GM23338 (cell line): ENCODE measurements at regions not wholly inside any gene's neighbourhood (a gene's known extent, or its start where the extent isn't known, plus 50 kb on each side); places are given as distances from the start of the nearest gene placed in this dataset.

Source experiments
- EZH2 ChIP-seq: fragments of 200-600 bp; sonication (generic); IDR thresholded peaks from one replicate; pipeline ENCODE4 v1.8.0; 2017; ENCODE audit warnings: antibody characterized with exemption, mild to moderate bottlenecking, low read depth; ENCODE audit not compliant: unreplicated experiment
- TF ChIP-seq, protein P1 (sequence below), 2 experiments: fragments of 200-600 bp in 1 of 2; sonication (generic) in 1 of 2; conservative IDR thresholded peaks; 2 replicates each; pipeline versions ENCODE4 v1.5.1 to v1.6.1; 2016 to 2017; ENCODE audit warnings: antibody characterized with exemption in 2 of 2, low read depth in 2 of 2, mild to moderate bottlenecking in 2 of 2, moderate library complexity in 1 of 2

DNA sequence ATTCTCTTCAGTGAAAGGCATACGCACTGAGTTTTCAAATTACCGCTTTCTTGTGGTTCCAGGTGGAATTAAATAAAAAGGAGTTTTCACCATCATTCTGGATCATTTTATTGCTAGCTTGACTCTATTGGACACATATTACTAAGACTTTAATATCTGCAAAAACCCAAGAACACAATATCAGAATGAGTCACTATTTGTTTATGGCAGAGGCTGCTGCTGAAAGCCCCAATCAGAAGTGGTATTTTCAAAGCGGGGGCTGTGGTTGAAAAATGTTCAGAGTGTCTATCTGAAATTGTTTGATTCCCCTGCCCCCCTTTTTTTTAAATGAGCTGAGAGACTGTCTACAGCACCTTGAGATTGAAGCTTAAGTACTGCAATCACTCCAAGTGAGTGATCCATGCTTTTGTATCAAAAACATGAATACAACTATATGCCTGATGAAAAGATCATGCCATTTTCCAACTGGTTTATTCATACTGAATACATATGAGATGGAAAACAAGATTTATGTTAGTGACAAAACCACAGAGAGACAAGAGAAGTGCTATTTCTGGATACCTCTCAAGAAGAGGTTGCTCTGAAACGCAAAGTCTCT lies 376.4 kb downstream of the HTR7 start:
- no peak for TF ChIP-seq EZH2
- TF ChIP-seq, protein P1, sequence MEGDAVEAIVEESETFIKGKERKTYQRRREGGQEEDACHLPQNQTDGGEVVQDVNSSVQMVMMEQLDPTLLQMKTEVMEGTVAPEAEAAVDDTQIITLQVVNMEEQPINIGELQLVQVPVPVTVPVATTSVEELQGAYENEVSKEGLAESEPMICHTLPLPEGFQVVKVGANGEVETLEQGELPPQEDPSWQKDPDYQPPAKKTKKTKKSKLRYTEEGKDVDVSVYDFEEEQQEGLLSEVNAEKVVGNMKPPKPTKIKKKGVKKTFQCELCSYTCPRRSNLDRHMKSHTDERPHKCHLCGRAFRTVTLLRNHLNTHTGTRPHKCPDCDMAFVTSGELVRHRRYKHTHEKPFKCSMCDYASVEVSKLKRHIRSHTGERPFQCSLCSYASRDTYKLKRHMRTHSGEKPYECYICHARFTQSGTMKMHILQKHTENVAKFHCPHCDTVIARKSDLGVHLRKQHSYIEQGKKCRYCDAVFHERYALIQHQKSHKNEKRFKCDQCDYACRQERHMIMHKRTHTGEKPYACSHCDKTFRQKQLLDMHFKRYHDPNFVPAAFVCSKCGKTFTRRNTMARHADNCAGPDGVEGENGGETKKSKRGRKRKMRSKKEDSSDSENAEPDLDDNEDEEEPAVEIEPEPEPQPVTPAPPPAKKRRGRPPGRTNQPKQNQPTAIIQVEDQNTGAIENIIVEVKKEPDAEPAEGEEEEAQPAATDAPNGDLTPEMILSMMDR (conservative IDR thresholded peaks at IDR 0.05; ENCODE audit: low read depth in 2 of 2): no peak
